ENCODE measurements at regions not wholly inside any gene's neighbourhood (a gene's known extent, or its start where the extent isn't known, plus 50 kb on each side); places are given as distances from the start of the nearest gene placed in this dataset.

DNA sequence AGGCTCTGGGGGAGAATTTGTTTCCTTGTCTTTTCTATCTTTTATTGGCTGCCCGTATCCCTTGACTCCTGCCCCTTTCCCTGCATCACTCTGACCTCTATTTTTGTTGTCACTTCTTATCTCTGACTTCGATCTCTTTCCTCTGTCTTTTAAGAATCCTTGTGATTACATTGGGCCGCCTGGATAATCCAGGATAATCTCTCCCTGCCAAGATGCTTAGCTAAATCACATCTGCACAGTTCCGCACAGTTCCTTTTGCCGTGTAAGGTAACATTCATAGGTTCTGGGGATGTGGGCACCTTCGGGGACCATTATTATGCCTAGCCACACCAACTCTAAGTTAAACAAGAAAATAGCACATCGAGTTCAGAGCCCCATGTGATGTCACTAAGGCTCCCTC lies 103.0 kb upstream of the DPPA4 start:
- TF ChIP-seq, protein P1, sequence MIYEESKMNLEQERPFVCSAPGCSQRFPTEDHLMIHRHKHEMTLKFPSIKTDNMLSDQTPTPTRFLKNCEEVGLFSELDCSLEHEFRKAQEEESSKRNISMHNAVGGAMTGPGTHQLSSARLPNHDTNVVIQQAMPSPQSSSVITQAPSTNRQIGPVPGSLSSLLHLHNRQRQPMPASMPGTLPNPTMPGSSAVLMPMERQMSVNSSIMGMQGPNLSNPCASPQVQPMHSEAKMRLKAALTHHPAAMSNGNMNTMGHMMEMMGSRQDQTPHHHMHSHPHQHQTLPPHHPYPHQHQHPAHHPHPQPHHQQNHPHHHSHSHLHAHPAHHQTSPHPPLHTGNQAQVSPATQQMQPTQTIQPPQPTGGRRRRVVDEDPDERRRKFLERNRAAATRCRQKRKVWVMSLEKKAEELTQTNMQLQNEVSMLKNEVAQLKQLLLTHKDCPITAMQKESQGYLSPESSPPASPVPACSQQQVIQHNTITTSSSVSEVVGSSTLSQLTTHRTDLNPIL (CRISPR knock-in tag; IDR thresholded peaks at IDR 0.05; ENCODE audit: low read depth) = no peak
- TF ChIP-seq, protein P2, sequence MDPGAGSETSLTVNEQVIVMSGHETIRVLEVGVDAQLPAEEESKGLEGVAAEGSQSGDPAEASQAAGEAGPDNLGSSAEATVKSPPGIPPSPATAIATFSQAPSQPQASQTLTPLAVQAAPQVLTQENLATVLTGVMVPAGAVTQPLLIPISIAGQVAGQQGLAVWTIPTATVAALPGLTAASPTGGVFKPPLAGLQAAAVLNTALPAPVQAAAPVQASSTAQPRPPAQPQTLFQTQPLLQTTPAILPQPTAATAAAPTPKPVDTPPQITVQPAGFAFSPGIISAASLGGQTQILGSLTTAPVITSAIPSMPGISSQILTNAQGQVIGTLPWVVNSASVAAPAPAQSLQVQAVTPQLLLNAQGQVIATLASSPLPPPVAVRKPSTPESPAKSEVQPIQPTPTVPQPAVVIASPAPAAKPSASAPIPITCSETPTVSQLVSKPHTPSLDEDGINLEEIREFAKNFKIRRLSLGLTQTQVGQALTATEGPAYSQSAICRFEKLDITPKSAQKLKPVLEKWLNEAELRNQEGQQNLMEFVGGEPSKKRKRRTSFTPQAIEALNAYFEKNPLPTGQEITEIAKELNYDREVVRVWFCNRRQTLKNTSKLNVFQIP (CRISPR knock-in tag; IDR thresholded peaks at IDR 0.05; ENCODE audit: borderline replicate concordance, low read depth) = no peak
- no peak for TF ChIP-seq ZNF8 (CRISPR knock-in tag; IDR thresholded peaks at IDR 0.05)
- TF ChIP-seq, protein P3, sequence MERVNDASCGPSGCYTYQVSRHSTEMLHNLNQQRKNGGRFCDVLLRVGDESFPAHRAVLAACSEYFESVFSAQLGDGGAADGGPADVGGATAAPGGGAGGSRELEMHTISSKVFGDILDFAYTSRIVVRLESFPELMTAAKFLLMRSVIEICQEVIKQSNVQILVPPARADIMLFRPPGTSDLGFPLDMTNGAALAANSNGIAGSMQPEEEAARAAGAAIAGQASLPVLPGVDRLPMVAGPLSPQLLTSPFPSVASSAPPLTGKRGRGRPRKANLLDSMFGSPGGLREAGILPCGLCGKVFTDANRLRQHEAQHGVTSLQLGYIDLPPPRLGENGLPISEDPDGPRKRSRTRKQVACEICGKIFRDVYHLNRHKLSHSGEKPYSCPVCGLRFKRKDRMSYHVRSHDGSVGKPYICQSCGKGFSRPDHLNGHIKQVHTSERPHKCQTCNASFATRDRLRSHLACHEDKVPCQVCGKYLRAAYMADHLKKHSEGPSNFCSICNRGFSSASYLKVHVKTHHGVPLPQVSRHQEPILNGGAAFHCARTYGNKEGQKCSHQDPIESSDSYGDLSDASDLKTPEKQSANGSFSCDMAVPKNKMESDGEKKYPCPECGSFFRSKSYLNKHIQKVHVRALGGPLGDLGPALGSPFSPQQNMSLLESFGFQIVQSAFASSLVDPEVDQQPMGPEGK (CRISPR knock-in tag; IDR thresholded peaks at IDR 0.05; ENCODE audit: borderline replicate concordance) = no peak
